ENCODE measurements at regions not wholly inside any gene's neighbourhood (a gene's known extent, or its start where the extent isn't known, plus 50 kb on each side); places are given as distances from the start of the nearest gene placed in this dataset.
"Not testable (repeated sequence)": the region's sequence is repeated elsewhere in the genome, so short reads cannot be mapped to it uniquely, and the experiment has no call there.

DNA sequence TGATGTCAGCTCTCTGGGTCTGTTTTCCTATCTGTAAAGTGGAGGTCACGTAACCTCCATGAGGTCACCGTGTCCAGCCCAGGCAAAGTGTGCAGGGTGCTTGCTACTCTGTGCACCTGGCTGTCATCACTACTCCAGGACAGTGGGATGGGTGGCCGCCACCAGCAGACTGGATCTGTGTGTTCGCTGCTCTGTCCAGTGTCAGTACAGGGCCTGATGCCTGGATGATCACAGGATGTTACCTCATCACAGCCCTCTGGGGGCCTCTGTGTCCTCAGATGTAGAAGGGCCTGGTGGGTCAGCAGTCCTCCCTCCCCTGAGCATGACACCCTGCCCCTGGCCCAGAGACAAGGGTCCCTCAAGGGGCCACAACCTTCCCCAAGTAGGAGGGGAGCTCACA is 80.0 kb downstream of the KCNJ18 start:
- TF ChIP-seq, protein P1, sequence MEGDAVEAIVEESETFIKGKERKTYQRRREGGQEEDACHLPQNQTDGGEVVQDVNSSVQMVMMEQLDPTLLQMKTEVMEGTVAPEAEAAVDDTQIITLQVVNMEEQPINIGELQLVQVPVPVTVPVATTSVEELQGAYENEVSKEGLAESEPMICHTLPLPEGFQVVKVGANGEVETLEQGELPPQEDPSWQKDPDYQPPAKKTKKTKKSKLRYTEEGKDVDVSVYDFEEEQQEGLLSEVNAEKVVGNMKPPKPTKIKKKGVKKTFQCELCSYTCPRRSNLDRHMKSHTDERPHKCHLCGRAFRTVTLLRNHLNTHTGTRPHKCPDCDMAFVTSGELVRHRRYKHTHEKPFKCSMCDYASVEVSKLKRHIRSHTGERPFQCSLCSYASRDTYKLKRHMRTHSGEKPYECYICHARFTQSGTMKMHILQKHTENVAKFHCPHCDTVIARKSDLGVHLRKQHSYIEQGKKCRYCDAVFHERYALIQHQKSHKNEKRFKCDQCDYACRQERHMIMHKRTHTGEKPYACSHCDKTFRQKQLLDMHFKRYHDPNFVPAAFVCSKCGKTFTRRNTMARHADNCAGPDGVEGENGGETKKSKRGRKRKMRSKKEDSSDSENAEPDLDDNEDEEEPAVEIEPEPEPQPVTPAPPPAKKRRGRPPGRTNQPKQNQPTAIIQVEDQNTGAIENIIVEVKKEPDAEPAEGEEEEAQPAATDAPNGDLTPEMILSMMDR (IDR thresholded peaks at IDR 0.05; ENCODE audit: low read depth, low read length): no peak
- DNase-seq (ENCODE audit: low read depth, low spot score): no peak
- no peak overlapping the region for H3K4me3 ChIP-seq (ENCODE audit: low read depth, low read length)
- in situ Hi-C loops (cut with HindIII; ENCODE audit: low sequenced_read_pairs): no loop called here

DNA sequence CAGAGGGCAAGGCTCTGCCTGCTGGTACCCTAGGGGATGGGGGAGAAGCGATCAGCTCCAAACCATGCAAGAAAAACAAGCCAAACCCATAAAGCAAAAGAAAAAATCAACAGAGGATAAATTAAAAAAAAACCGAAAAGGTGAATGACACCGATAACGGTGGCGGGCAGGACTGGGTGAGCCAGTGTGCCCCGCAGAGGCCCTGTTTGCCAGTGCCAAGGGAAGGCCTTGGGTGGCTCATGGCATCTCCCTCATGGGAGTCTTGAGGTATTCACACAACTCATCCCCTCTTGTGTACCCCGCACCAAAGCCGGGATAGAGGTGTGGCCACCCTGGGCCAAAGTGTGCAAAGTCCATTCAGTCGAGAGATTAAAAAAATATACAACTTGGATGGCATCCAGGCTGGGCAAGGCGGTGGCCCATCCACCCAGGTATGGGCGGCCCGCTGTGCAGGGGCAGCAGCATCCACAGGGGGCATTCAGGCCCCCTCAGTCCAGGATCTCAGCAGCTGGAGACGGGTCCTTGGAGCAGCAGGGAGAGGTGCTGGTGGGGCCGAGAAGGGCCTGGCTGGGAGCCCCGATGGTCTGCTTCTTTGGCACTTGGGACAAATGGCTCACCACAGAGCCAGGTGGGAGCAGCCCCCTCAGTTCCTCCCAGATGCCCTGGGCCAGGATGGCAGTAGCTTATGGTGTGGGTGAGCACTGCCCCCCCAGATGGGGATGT is 80.8 kb downstream of the KCNJ18 start:
- DNase-seq (ENCODE audit: low read depth, low spot score); in situ Hi-C loops (cut with HindIII; ENCODE audit: low sequenced_read_pairs); H3K4me3 ChIP-seq (ENCODE audit: low read depth, low read length): not testable (repeated sequence)

DNA sequence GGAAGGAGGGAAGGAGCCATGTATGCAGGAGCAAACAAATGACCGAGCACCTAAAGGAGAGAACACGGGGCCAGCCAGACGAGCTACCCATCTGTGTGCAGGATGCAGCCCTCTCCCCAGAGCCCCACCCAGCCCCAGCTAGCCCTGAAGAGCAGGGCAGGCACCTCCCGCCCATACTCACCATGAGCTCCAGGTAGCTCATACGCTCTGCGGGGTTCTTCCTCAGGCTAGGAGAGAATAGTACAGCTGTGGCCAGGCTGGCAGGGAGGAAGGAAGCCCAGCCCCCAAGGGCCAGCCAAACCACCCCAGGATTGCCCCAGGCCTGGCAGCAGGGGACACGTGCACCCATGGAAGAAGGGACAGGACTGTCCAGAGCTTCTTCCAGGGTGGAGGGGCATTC is 81.9 kb downstream of the KCNJ18 start:
- DNase-seq (ENCODE audit: low read depth, low spot score): no peak
- TF ChIP-seq, protein P1 (IDR thresholded peaks at IDR 0.05; ENCODE audit: low read depth, low read length): no peak
- H3K4me3 ChIP-seq (ENCODE audit: low read depth, low read length): no peak overlapping the region
- in situ Hi-C loops (cut with HindIII; ENCODE audit: low sequenced_read_pairs): no loop called here

DNA sequence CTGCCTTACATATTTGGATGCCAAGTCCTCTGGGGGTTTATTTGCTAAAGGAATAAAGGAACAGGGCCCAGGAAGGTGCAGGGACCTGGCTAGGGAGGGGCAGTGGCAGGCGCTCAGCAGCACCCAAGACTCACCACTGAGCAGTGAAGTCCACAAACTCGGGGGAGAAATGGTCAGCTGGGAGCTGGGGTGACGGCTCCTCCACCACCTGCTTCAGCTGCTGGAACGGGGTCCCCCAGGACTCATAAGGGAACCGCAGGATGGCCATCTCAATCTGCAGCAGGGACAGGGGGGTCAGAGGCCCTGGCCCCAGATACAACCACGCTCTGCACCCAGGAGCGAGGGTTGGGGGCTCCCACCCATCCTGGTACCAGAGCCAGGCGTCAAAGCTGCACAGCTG is 83.2 kb downstream of the KCNJ18 start:
- in situ Hi-C loops (cut with HindIII; ENCODE audit: low sequenced_read_pairs); DNase-seq (ENCODE audit: low read depth, low spot score); H3K4me3 ChIP-seq (ENCODE audit: low read depth, low read length): not testable (repeated sequence)

DNA sequence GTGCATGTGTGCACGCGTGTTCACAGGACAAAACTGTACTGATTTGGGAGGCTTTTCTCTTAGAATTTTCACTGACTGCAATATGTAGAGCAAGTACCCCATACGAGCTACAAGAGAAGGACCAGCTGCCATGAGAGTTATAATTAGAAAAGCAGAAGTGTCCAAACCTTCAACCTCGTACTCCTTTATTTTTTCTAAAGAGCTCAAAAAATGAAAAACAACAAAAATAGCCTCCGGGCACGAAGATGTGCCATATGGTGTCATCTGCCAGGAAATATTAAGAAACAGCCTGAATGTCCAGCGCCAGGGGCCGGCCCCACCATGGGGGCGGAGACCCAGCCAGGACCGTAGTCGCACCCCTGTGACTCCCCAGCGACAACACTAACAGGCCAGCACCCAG is 84.6 kb downstream of the KCNJ18 start:
- in situ Hi-C loops (cut with HindIII; ENCODE audit: low sequenced_read_pairs); H3K4me3 ChIP-seq (ENCODE audit: low read depth, low read length); DNase-seq (ENCODE audit: low read depth, low spot score): not testable (repeated sequence)

DNA sequence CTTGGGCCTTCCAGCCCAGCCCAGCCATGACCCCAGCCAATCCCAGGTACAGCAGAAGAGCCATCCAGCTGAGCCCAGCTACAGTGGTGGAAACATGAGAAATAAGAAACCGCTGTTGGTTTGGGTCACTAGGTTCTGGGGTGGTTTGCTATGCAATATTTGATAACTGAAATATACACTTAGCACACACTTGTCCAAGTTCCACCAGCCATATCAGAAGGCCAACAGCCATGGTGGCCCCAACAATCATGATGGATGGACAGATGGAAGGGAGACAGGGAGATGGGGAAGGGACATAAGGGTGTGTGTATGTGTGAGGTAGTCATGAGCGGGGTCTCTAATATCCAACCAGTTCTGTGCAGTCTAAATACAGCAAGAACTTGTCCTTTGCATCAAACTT is 86.5 kb downstream of the KCNJ18 start:
- in situ Hi-C loops (cut with HindIII; ENCODE audit: low sequenced_read_pairs); H3K4me3 ChIP-seq (ENCODE audit: low read depth, low read length); DNase-seq (ENCODE audit: low read depth, low spot score): not testable (repeated sequence)

DNA sequence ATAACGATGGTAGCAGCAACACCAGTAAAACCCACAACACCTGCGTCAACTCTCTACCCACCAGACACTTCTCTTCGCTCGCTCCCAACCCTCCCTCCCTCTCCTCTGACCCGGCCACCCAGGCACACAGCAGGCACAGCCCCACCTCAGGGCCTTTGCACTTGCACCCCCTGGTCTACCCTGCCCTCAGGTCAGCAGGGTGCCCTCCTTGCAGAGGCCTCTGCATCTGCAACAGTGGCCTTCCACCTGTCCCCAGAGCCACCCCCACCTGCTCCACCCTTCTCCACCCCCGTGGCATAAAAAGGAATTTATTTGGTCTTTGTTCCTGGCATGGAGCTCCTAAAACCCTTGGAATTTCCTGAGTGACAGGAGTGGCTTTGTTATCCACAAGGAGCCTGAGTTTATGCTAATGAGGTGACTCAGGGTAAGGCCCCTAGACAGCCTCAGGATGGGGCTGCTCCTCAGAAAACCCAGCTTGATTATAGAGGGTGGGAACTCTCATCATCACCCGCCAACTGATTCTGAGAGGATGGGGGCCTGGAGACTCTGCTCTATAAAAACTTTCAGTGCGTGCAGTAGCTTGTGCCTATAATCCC is 88.1 kb downstream of the KCNJ18 start:
- in situ Hi-C loops (cut with HindIII; ENCODE audit: low sequenced_read_pairs); DNase-seq (ENCODE audit: low read depth, low spot score); H3K4me3 ChIP-seq (ENCODE audit: low read depth, low read length): not testable (repeated sequence)

DNA sequence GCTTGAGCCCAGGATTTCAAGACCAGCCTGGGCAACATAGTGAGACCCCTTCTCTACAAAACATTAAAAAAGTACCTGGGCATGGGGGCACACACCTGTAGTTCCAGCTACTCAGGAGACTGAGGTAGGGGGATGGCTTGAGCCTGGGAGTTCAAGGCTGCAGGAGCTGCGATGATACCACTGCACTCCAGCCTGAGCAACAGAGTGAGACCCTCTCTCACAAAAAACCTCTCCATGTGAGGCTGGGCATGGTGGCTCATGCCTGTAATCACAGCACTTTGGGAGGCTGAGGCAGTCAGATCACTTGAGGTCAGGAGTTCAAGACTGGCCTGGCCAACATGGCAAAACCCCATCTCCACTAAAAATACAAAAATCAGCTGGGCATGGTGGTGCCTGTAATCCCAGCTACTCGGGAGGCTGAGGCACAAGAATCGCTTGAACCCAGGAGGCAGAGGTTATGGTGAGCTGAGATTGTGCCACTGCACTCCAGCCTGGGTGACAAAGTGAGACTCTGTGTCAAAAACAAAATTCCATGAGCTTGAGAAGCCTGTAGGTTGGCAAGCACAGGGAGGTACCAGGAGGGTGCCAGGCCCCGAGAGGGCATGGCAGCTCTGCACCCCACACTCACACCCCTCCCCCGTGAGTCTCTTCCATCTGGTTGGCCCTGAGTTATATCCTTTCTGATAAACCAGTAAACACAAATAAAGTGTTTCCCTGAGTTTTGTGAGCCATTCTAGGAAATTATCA is 88.8 kb downstream of the KCNJ18 start:
- H3K4me3 ChIP-seq (ENCODE audit: low read depth, low read length); in situ Hi-C loops (cut with HindIII; ENCODE audit: low sequenced_read_pairs): not testable (repeated sequence)

DNA sequence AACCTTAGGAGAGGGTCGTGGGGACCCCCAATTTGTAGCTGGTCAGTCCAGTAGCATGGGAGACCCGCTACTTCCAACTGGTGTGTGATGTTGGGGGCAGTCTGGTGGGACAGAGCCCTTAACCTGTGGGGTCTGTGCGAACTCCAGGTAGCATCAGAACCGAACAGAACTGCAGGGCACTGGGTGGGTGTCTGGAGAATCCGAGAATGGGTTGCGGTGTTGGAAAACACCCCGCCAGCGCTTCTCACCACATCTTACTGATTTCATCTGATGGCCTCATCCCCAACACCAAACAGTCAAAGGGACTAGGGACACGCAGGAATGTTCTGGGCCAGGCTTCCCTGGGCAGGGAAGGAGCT is 89.3 kb downstream of the KCNJ18 start:
- H3K4me3 ChIP-seq (ENCODE audit: low read depth, low read length); in situ Hi-C loops (cut with HindIII; ENCODE audit: low sequenced_read_pairs); DNase-seq (ENCODE audit: low read depth, low spot score): not testable (repeated sequence)

More for the DNA sequence above, 88.8 kb downstream of the KCNJ18 start:
- not testable (repeated sequence) for DNase-seq (ENCODE audit: low read depth, low spot score)

DNA sequence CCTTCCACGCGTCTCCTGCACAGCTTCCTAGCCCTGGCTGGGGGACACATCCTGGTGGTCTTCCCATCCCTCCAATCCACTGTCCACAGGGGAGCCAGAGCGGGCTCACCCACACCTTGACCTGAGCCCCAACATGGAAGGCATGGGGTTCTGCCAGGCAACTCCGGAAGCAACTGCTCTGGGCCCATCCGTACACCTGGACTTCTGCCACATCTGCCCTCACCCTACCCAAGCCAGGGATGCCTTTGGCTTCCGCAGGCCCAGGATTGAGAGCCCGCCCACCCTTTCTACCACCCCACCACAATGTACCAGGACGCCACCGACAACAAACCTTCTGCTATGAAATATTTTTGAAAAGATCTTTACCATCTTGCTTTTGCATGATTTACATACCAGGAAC is 89.8 kb downstream of the KCNJ18 start:
- DNase-seq (ENCODE audit: low read depth, low spot score); in situ Hi-C loops (cut with HindIII; ENCODE audit: low sequenced_read_pairs); H3K4me3 ChIP-seq (ENCODE audit: low read depth, low read length): not testable (repeated sequence)

DNA sequence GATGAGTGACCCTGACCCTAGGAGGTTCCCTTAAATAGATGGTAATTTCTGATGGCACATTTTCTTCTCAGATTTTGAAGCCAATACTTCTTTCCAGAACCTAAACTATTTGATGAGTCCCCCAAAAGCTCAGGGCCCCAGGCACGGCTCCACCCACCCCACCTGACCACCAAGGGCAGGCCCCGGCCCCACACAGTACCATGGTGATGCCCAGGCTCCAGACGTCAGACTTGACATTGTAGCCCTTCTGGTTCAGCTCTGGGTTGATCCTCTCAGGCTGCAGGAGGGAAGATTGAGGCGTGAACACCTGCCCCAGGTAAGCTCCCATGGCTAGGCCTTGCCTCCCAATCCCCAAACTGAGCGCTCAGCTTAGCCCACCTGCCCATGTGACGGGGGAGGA is 90.3 kb downstream of the KCNJ18 start:
- in situ Hi-C loops (cut with HindIII; ENCODE audit: low sequenced_read_pairs); DNase-seq (ENCODE audit: low read depth, low spot score); H3K4me3 ChIP-seq (ENCODE audit: low read depth, low read length): not testable (repeated sequence)

DNA sequence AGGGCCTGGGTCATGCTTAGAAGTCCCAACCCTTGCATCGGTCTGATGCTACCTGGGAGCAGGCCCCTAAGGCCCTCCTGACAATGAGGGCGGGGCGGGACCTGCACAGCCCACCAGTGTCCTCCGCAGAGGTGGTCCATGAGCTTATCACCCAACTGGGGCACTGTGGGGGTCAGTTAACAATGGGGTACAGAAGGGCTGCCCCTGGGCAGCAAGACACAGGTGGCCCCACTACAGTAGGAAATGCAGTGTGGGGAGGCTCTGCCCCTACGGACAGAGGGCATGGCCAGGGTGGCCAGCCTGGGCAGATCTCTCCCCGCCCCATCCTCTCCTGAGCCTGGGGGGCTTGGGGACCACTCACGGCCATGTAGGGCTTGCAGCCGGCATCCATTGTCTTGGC is 90.7 kb downstream of the KCNJ18 start:
- DNase-seq (ENCODE audit: low read depth, low spot score); in situ Hi-C loops (cut with HindIII; ENCODE audit: low sequenced_read_pairs); H3K4me3 ChIP-seq (ENCODE audit: low read depth, low read length): not testable (repeated sequence)

DNA sequence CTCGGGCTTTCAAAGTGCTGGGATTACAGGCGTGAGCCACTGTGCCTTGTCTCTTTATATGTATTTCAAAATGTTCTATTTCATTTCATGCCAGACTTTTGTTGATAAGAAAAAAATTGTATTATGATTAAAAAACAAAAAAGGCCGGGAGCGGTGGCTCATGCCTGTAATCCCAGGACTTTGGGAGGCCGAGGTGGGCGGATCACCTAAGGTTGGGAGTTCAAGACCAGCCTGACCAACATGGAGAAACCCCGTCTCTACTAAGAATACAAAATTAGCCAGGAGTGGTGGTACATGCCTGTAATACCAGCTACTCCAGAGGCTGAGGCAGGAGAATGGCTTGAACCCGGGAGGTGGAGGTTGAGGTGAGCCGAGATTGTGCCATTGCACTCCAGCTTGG is 121.9 kb downstream of the KCNJ18 start:
- not testable (repeated sequence) for DNase-seq (ENCODE audit: low read depth, low spot score)

More for the DNA sequence above, 121.9 kb downstream of the KCNJ18 start:
- in situ Hi-C loops (cut with HindIII; ENCODE audit: low sequenced_read_pairs); H3K4me3 ChIP-seq (ENCODE audit: low read depth, low read length): not testable (repeated sequence)
